ENCODE measurements at regions not wholly inside any gene's neighbourhood (a gene's known extent, or its start where the extent isn't known, plus 50 kb on each side); places are given as distances from the start of the nearest gene placed in this dataset.

DNA sequence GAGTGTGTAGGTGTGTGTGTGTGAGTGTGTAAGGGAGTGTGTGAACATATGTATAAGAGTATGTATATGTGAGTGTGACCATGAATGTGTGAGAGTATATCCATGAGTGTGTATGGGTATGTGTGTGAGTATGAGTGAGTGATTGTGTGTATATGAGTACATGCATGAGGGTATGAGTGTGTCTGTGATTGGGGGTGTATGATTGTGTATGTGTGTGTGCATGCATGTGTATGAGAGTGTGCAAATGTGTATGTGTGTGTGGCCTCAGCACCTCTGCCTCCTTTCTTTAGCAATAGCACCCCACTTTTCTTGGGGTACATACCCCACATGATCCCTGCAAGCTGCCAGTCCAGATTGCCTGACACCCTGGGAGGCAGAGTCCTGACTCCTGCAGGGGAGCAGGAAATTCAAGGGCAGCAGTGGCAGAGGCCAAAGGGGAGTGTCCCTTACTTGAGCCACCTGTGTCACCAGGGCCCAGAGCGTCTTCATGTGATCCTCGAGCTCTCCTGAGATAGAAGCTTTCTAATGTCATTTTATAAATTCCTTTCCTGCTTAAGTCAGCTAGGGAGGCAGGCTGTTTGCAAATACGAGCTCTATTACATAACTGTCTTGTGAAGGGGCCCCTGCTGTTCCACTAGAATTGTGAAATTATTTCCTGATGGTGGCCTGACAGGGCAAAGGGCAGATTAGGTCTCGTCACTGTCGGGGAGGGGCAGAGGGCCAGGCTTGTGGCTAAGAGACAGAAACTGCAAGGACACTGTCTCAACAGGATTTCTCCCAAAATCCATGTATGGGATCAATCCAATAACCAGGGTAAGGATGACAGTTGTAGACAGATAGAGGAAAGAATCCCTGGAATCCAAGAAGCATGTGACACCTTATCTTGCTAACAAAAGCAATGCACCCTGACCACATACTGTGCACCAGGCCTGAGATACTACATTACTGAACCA is 389.1 kb downstream of the GADD45G start:
- intact Hi-C loops (cut with DNase I): loop anchor here in 1 of 2 donors (10.0 kb wide), 1 partner anchor 389 kb away; the partner anchor contains the start of gene GADD45G
- ATAC-seq (peak; percentile 50 to 73), DNase-seq (peak; percentile 57)

DNA sequence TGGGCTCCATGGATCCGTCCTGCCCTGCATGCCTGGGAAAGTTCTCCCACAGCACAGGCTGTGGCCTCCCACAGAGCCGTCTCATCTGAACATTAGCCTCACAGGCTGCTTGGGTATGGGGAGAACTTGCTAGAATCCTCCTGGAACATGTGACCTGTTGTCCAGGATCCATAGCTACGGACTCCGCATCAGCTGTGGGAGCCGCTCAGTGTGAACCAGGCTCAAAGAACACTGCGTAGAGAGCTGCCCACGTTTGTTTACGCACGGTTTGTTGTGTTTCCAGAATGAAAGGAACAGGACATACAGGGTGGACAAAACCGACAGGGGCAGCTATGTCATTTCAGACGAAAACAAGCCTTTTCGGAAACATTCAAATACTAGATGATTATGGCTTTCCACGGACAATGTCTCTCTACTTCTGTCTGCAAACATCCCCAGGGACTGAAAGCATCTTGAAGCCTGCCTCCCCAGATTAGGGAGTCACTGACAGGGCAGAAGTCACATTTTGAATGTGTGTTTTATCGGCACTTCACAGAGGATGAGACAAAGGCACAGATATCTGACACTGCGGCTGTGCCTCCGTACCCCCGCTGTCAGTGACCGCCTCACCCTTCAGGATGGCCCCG is 390.3 kb downstream of the GADD45G start:
- ATAC-seq (no peak), DNase-seq (no peak)
- intact Hi-C loops (cut with DNase I): loop anchor here in 1 of 2 donors (10.0 kb wide), 1 partner anchor 390 kb away; the partner anchor contains the start of gene GADD45G

DNA sequence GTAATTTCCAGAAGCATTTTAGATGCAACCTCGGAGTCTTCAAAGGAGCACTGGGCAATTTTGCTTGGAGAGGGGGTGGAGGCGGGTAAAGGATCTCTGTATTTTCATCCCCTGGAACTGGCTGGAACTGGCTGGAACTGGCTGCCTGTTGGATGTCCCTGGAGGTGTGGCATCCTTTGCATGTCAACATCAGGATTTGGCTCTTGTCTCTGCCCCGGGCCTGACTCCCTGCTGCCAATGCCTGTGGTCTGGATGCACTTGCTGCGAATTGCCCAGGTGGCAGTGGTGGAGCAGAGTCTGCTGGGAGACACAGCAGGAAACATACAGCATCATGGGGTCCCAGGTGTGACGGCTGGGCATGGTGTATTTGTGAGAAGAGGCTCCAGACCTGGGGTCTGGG is 391.3 kb downstream of the GADD45G start:
- ATAC-seq (peak in 1 of 2 donors; percentile 9), DNase-seq (no peak)
- intact Hi-C loops (cut with DNase I): loop anchor here in 1 of 2 donors (10.0 kb wide), 1 partner anchor 391 kb away; the partner anchor contains the start of gene GADD45G

DNA sequence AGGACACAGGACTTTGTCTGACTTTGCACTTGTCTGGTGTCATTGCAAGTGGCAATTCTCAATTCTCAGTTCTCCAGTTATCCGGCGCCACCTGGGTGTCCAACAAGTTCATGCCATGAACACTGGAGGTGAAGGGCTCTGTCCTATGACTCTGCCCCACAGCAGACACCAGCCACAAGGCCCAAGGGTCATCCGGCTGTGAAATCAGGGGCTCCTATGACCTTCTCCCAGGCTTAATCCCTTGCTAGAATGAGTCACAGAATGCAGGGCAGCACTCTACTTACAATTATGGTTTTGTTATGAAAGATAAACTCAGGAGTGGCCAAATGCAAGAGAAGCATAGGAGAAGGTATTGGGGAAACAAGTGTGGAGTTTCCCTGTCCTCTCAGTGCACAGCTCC is 392.0 kb downstream of the GADD45G start:
- intact Hi-C loops (cut with DNase I): loop anchor here in 1 of 2 donors (10.0 kb wide), 1 partner anchor 392 kb away; the partner anchor contains the start of gene GADD45G
- ATAC-seq: no peak
- no peak for DNase-seq

DNA sequence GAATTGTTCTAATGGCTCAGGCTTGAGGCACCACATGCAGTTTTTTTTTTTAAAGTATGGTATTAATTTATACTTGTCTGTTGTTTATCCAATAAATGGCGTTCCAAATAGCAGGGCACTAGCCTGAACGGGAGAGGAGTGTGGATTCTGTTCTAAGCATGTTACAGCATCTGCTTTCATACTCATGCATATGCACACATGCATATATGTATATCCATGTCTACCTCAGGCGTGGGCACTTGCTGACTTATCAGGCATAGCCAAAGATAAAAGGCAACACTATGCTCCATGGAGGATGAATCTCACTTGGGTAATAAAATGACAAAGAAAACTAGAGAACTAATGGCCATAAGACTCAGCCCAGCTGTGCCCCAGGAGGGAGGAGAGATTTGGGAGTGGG is 393.8 kb downstream of the GADD45G start:
- intact Hi-C loops (cut with DNase I): loop anchor here (2.0 to 10.0 kb wide), 2 partner anchors 98 to 394 kb away; partner anchors contain the start of gene GADD45G (in 1 of the 2)
- ATAC-seq: no peak

DNA sequence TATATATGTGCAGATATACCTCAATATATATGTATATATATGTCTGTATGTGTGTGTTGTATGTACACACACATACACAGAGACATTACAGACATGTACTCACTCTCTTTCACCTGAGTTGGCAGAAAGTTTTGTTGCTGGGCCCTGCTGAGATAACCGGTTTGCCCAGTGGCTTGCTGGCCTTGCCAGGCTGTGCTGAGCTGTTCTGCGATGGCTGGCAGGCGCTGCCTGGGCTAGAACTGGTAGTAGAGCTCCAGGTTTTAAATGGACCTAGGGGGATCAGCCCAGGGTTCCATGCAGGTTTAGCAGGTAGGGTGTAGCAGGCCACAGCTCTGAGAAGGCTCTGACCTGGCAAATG is 394.3 kb downstream of the GADD45G start:
- peak; percentile 2 to 31 for ATAC-seq
- DNase-seq: no peak
- intact Hi-C loops (cut with DNase I): loop anchor here (2.0 to 10.0 kb wide), 2 partner anchors 98 to 394 kb away; partner anchors contain the start of gene GADD45G (in 1 of the 2)

More for the DNA sequence above, 393.8 kb downstream of the GADD45G start:
- no peak for DNase-seq

DNA sequence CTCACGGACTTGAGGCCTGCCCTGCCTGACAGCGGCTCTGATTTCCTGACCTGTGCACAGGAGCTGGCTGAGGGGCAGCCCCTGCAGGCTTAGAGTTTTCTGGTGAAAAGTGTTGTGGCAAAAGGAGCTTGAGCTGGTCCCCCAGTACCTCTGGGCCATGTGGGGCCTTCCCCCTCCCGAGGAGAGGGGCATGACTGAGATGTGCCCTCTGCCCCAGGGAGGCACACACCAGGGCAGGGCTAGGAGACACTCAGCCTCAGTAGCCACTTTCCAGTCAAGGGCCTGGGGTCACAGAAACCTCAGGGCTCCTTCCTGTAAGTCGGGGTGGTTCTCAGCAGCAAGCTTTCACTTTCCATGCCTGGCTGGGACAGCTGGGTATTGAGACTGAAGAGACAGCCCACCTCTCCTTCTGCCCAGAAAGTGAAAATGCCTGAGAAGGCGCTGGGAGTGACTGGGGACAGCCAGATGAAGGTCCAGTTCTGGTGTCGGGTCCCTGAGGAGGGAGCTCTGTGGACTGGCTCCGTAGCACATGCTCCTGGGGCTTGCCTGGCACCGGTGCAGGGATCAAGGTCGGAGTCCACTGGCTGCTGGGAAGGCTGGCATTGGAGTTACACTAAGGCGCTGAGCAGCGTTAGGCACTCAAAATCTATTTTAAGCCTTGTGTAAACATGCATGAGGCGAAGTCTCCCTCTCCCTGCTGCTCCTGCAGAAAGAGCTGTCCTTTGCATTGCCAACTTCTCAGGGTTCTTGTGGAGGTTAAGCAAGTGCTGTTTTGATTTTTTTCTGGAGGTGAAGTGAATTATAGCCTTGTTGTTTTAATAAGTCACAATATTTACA is 394.9 kb downstream of the GADD45G start:
- intact Hi-C loops (cut with DNase I): loop anchor here (2.0 to 10.0 kb wide), 5 partner anchors 95 to 397 kb away; partner anchors contain the start of gene GADD45G (in 1 of the 2)
- DNase-seq: peak; percentile 71
- ATAC-seq: peak; percentile 86 to 88

DNA sequence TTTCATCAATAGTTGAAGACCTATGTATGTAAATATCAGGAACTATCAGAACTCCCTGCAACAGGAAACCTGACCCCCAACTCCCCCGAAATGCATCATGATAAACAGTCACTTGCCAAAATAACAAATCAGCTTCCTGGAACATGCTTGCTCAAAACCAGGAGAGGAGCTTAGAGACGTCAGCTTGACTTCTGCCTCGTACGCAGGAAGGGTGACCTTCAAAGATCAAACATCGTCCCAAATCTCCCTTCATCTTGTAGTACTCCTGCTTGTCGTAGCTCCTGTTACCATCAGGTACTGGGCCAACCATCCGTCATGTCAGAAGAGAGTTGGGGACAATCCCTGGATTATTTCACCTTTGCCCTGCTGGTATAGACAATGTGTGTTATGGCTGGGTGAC is 396.1 kb downstream of the GADD45G start:
- intact Hi-C loops (cut with DNase I): loop anchor here (2.0 to 10.0 kb wide), 3 partner anchors 94 to 398 kb away; no protein-coding TSS in a partner anchor
- no peak for DNase-seq

DNA sequence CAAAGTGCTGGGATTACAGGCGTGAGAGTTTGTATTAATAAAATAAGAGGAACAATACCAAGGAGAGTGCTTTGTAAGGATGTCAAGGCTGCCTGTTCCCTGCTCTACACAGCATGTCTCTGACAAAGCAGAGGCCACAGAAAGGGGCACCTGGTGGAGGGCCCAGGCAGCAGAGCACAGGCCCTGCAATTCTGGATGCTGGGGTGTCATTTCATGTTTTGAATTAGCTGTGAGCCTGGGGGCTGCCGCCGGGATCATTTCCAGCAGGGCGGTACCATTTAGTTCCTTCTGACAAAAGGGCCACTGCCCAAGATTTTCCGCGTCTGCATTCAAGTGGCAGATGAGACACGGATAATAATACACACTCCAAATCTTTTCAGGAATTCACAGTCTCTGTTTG is 396.9 kb downstream of the GADD45G start:
- intact Hi-C loops (cut with DNase I): loop anchor here (2.0 to 10.0 kb wide), 3 partner anchors 93 to 399 kb away; no protein-coding TSS in a partner anchor
- DNase-seq (no peak), ATAC-seq (no peak)

More for the DNA sequence above, 396.1 kb downstream of the GADD45G start:
- ATAC-seq: no peak

DNA sequence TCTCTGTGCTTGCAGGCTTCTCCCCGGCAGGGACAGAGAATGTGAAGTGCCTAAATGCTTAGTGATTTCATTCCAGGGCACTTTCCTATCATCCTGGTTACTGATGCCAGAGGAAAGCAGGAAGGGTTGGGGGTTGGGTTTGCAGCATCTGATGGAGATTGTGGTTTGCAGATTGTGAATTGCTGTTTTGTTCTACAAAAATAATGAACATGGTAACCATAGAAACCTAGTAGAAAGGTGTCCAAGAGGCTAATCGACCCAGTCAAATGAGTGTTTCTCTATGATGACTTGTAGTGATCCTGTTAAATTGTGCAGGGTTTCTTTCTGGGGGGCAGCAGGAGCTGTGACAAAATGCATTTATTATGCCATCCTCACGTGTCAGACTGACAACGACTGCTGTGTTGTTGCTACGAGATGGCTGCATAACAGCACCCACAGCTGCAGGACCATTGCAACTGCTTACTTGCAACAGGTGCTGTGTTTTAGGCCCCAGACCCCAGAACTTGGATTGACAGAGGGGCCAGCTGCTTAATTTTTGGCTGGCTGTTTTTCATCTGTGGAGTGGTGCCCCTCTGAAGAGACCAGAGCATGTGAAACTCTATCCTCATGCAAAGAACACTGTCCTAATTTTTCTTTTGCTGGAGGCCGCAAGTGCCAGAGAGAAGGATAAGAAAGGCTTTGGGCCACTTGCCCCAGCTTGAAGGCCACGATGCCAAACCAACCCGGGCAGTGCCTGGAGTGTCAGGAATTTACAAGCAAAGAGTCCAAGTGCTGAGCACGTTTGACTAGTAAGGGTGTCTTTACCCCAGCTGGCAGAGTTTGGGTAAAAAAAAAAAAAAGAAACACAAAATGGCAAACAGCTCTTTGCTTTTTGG is 397.8 kb downstream of the GADD45G start:
- ATAC-seq (peak; percentile 13 to 76), DNase-seq (no peak)
- intact Hi-C loops (cut with DNase I): loop anchor here (5.0 to 10.0 kb wide), 2 partner anchors 92 to 120 kb away; no protein-coding TSS in a partner anchor

DNA sequence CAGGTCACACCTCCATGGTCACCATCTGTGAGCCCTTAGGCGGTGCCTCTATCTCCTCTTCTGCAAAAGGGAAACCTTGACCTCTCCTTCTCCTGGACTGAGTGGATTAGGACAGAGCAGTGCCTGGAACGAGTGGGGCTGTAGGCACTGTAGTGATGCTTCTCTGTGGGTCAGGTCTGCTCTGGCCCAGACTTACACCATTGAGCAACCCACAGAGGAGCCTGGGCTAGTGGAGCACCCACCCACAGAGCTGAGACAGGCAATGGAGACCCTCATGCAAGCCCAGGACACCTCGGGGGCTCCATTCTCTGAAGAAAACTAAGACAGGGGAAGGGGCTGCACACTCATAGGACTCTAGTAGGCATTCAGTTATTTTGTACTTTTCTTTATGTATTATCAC is 400.6 kb downstream of the GADD45G start:
- ATAC-seq (no peak), DNase-seq (no peak)
- intact Hi-C loops (cut with DNase I): loop anchor here in 1 of 2 donors (10.0 kb wide), 1 partner anchor 89 kb away; no protein-coding TSS in a partner anchor

DNA sequence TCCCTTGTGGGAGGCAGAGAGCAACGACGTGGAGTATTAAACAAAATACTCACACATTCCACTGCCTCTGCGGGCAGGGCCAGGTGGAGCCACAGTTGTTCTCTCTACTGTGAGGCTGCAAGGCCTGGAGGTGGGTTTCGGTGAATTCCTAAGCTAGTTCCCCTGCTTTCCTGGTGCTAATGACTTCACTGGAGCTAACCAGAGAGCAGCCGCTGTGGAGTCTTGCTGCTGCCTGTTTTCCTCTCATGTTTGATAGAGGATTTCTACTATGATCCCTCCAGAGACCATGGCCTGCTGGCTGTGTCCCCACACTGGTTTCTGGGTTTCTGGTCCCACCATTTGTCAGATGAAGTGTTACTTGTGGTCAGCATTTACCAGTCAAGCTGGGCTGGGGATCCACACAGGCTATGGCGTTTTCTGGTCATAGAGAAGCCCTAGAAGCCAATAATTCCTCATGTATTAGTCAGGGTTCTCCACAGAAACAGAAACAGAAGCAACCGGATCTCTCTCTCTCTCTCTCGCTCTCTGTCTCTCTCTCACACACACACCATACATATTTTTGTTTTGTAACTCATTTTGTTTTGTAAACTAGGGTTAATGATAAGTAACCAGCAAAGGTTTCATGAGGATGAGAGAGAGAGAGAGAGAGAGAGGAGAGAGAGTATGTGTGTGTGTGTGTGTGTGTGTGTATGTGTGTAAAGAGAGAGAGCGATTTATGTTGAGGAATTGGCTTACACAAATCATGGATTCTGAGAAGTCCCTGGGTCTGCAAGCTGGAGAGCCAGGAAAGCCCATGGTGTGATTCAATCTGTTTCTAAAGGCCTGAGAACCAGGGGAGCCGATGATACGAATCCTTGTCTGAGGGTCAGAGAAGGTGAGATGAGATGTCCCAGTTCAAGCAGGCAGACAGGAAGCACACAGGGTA is 403.0 kb downstream of the GADD45G start:
- DNase-seq (no peak), ATAC-seq (peak in 1 of 2 donors; percentile 77)
- intact Hi-C loops (cut with DNase I): loop anchor here in 1 of 2 donors (10.0 kb wide), 1 partner anchor 87 kb away; no protein-coding TSS in a partner anchor

DNA sequence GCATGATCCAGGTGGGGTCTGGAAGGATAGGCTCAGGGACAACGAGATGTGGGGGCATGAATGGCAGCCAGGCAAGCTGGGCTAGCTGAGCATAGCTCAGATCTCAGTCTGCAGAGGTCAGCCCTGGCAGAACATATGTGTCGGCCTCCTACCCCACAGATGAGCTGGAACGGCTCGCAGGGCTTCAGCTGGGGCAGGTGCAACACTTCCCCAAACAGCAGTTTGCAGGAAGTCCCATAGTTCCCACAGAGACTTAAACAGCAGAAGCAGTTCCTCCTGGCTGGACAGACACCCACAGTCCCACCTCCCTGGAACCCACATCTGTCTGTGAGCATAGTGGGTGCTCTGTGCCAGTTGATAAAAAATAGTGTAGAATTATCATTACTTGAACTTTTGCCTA is 404.6 kb downstream of the GADD45G start:
- intact Hi-C loops (cut with DNase I): loop anchor here in 1 of 2 donors (10.0 kb wide), 1 partner anchor 85 kb away; no protein-coding TSS in a partner anchor
- ATAC-seq (peak; percentile 30), DNase-seq (no peak)

DNA sequence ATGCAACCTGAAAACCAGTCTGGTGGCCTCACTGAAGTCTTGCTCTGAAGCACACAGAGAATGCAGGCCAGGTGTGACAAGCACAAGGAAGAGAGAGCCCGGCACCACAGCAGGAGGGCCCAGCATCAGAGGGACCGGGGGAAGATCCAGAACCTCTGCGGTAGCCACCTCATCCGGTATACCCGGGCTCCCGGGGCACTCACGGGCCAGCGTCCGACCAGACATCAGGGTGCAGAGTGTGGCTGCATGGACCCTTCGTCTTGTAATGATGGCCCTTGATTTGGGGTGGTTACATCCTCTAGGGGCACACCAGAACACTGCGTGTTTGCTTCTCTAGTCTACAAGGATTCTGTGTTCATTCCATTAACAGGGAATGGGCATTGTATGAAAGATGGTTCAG is 406.0 kb downstream of the GADD45G start:
- DNase-seq: no peak
- no peak for ATAC-seq
- intact Hi-C loops (cut with DNase I): no loop called here

DNA sequence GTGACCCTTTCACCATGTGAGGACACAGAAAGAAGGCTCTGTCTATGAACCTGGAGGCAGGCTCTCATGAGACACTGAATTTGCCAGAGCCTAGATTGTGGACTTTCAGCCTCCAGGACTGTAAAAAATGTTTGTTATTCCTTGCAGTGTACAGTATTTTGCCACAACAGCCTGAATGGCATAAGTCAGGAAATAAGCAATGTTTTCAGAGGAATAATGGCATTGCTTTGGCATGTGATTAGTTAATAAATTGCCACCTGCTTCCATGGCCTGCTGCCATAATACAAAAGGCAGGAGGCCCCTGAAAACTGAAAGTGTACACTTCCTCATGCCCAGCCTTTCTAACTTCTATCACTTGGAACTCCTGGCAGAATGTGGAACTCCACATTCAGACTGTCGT is 408.1 kb downstream of the GADD45G start:
- ATAC-seq: no peak
- intact Hi-C loops (cut with DNase I): no loop called here
- DNase-seq: no peak

DNA sequence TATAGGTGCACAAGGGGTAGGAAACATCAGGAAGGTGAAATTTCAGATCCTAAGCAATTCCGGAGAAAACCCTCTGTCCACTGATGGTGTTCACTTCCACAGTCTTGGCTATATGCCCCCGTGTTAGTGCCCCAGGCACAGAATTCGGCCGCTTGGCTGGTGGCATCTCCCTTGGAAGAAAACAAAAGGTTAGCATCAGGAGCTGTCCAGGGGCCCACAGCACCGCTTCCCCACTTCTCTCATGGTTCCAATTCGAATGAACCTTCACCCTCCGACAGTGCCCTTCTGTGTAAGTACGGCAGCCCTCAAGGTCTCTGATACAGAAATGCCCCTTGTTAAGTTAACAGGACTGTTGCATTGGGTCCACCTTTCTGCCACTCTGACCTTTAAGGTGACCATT is 409.0 kb downstream of the GADD45G start:
- no peak for DNase-seq
- intact Hi-C loops (cut with DNase I): no loop called here
- no peak for ATAC-seq
